Dendritic cell treated with granulocyte-macrophage colony-stimulating factor and Interleukin-4, amounts not matched to agents 40 ng/mL and 50 ng/mL, for 4 days (primary cell): ENCODE measurements at regions not wholly inside any gene's neighbourhood (a gene's known extent, or its start where the extent isn't known, plus 50 kb on each side); places are given as distances from the start of the nearest gene placed in this dataset.
"Not testable (repeated sequence)": the region's sequence is repeated elsewhere in the genome, so short reads cannot be mapped to it uniquely, and the experiment has no call there.

Source experiments
- H3K27ac Mint-ChIP-seq: one replicate; pipeline ENCODE4 v1.8.0; 2022; ENCODE audit warnings: mild to moderate bottlenecking, mixed read lengths
- H3K27me3 Mint-ChIP-seq: one replicate; pipeline ENCODE4 v1.8.0; 2022; ENCODE audit warnings: mild to moderate bottlenecking, mixed read lengths
- H3K36me3 Mint-ChIP-seq: one replicate; pipeline ENCODE4 v1.8.0; 2022; ENCODE audit warnings: low read depth, mixed read lengths
- H3K4me1 Mint-ChIP-seq: one replicate; pipeline ENCODE4 v1.8.0; 2022; ENCODE audit warnings: low read depth, mixed read lengths
- H3K4me3 Mint-ChIP-seq: one replicate; pipeline ENCODE4 v1.8.0; 2022; ENCODE audit warnings: mild to moderate bottlenecking, moderate library complexity, mixed read lengths
- H3K9me3 Mint-ChIP-seq: one replicate; pipeline ENCODE4 v1.8.0; 2022; ENCODE audit warnings: mixed read lengths
- intact Hi-C: fragments of 100-400 bp; cut with micrococcal nuclease; formaldehyde crosslinking; loops from one replicate; pipeline ENCODE4 v1.15.0; 2022

DNA sequence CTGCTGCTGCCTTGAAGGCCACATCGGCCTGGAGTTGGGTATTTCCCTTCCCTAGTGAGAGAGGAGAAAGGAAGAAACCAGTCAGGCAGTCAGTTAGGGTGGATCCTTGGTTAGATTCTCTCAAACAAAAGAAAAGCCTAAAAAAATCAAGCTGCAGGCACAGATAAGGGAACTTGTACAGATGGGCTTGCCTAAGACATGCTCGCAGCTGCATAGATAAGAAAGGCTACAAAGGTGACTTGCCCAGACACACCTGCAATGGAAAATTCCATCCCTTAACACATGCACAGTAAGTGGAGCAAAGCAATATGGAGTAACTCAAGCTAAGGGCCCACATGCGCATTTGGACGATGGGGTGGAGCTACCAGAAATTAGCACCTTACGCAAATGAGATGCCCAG lies 199.7 kb upstream of the ARPP21 start:
- Mint-ChIP-seq H3K9me3 (peaks cover 22% of the 10 kb centered on the region), H3K4me3 (no peak overlapping the region), H3K27me3 (no peaks in the 10 kb centered on the region), H3K27ac (no peak overlapping the region), H3K4me1 (no peaks in the 10 kb centered on the region), H3K36me3 (no peaks in the 10 kb centered on the region)
- intact Hi-C loops, result no loop called here

DNA sequence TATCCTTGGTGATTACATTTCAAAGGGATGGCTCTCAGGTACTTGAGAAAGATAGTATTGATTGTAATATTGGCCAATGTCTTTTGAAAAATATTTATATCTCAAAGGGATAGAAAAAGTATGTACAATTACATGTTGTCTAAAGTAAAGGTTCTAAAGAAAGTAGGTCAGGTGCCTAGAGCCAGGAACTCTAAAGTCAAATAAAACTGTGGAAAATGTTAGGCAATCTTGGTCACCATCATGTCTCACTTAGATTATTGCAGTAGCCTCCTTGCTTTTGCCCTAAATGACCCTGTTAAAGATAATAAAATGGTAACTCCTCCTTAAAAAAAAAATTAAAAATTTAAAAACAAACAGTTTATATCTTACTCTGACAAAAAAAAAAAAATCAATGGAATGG lies 198.5 kb upstream of the ARPP21 start:
- Mint-ChIP-seq H3K4me1 (no peaks in the 10 kb centered on the region), H3K4me3 (no peak overlapping the region), H3K27me3 (no peaks in the 10 kb centered on the region), H3K27ac (no peak overlapping the region), H3K9me3 (peaks cover 21% of the 10 kb centered on the region), H3K36me3 (no peaks in the 10 kb centered on the region)
- intact Hi-C loops, result no loop called here

DNA sequence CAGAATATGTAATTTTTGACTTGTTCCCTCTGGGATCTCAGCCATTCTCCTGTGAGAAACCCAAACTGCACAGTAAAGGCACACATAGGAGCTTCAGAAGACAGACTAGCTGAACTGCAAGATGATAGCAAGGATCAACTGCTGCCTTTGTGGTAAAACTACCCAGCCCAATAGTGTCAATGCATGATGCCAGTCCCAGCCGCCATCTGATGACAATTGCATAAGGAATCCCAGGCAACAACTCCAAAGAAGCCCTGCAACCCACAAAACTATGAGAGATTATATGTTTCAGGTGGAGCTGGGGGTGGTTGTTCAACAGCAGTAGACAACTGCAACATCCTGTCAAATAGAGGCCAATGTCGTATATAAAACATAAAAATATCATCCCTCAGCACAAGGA lies 192.4 kb upstream of the ARPP21 start:
- H3K4me3 Mint-ChIP-seq, result no peak overlapping the region
- H3K4me1 Mint-ChIP-seq, result no peaks in the 10 kb centered on the region
- intact Hi-C loops, result no loop called here
- peaks cover 1% of the 10 kb centered on the region for H3K9me3 Mint-ChIP-seq
- no peaks in the 10 kb centered on the region for H3K27me3 Mint-ChIP-seq
- no peak overlapping the region for H3K27ac Mint-ChIP-seq
- no peaks in the 10 kb centered on the region for H3K36me3 Mint-ChIP-seq

DNA sequence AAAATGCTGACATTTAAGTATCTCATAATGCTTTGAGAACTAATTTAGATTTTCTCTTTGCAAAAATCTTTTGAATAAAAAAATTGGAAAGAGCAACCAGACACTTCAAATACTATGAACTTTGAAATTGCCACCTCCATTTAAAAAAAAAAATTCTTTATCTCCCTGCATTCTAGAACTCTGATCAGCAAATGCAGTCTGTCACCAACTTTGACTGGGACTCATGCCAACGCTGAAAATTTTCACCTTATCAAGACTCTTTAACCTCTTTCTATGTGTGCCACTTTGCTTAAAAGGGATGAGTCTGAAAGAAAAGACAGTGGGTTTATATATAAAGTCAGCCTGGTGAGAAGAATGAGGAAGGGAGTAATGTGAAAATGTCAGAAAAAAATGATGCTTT lies 191.2 kb upstream of the ARPP21 start:
- Mint-ChIP-seq H3K4me1 (no peaks in the 10 kb centered on the region), H3K27me3 (no peaks in the 10 kb centered on the region), H3K4me3 (no peak overlapping the region), H3K9me3 (peaks cover 13% of the 10 kb centered on the region), H3K27ac (no peak overlapping the region), H3K36me3 (no peaks in the 10 kb centered on the region)
- intact Hi-C loops, result no loop called here

DNA sequence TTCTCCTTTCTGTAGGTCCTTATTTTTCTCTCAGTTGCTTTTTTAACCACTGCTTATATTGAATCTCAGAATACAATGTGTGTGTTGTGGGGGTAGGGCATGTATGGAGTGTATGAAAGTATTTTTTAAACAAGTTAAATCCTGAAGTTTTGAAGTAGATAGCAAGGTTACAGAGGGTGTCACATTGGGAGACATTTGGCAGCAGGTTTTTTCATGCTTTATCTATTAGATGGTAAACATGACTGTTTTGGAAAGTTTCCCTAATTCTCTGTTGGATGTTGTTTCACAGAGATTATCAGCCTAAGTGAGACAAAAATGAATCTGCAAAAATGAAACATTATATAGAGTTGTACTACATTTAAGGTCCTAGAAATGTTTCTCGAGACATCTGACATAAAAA lies 190.6 kb upstream of the ARPP21 start:
- Mint-ChIP-seq H3K4me3 (no peak overlapping the region), H3K9me3 (peaks cover 19% of the 10 kb centered on the region), H3K4me1 (no peaks in the 10 kb centered on the region), H3K27me3 (no peaks in the 10 kb centered on the region), H3K36me3 (no peaks in the 10 kb centered on the region), H3K27ac (no peak overlapping the region)
- intact Hi-C loops, result no loop called here

DNA sequence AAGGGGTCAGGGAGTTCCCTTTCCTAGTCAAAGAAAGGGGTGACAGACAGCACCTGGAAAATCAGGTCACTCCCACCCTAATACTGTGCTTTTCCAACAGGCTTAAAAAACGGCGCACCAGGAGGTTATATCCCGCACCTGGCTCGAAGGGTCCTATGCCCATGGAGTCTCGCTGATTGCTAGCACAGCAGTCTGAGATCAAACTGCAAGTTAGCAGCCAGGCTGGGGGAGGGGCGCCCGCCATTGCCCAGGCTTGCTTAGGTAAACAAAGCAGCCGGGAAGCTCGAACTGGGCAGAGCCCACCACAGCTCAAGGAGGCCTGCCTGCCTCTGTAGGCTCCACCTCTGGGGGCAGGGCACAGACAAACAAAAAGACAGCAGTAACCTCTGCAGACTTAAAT lies 184.5 kb upstream of the ARPP21 start:
- H3K4me3 Mint-ChIP-seq, intact Hi-C loops, H3K4me1 Mint-ChIP-seq, H3K27ac Mint-ChIP-seq, H3K27me3 Mint-ChIP-seq, H3K36me3 Mint-ChIP-seq: not testable (repeated sequence)
- peaks cover 56% of the 10 kb centered on the region for H3K9me3 Mint-ChIP-seq

DNA sequence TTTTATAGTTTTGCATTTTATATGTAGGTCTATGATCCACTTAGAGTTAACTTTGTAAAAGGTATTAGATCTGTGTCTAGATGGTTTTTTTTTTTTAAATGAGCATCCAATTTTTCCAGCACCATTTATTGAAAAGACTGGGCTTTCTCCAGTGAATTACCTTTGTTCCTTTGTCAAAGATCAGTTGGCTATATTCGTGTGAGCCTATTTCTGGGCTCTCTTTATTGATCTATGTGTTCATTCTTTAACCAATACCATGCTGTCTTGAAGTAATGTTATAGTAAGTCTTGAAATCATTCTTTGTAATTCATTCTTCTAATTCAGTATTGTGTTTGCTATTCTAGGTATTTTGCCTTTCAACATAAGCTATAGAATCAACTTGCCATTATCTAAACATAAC lies 165.4 kb upstream of the ARPP21 start:
- Mint-ChIP-seq H3K4me1 (no peaks in the 10 kb centered on the region), H3K9me3 (peaks cover 5% of the 10 kb centered on the region), H3K27ac (no peak overlapping the region), H3K4me3 (no peak overlapping the region), H3K36me3 (no peaks in the 10 kb centered on the region), H3K27me3 (no peaks in the 10 kb centered on the region)
- intact Hi-C loops, result no loop called here

DNA sequence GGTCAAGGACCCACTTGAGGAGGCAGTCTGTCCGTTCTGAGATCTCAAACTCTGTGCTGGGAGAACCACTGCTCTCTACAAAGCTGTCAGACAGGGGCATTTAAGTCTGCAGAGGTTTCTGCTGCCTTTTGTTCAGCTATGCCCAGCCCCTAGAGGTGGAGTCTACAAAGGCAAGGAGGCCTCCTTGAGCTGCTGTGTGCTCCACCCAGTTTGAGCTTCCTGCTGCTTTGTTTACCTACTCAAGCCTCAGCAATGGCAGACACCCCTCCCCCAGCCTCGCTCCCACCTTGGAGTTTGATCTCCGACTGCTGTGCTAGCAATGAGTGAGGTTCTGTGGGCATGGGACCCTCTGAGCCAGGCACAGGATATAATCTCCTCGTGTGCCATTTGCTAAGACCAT lies 156.8 kb upstream of the ARPP21 start:
- H3K9me3 Mint-ChIP-seq, result peaks cover 48% of the 10 kb centered on the region
- H3K36me3 Mint-ChIP-seq, H3K4me1 Mint-ChIP-seq, H3K27ac Mint-ChIP-seq, intact Hi-C loops, H3K27me3 Mint-ChIP-seq, H3K4me3 Mint-ChIP-seq: not testable (repeated sequence)

DNA sequence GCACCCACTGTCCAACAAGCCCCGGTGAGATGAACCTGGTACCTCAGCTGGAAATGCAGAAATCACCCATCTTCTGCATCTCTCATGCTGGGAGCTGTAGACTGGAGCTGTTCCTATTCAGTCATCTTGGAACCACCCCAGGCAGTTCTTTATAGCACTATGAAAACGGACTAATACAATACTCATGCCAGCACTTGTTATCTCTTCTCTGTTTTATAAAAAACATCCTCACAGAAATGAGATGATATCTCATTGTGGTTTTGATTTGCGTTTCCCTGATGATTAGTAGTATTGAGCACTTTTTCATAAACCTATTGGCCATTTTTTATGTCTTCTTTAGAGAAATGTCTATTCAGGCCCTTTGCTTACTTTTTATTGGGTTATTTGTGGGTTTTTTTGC lies 156.2 kb upstream of the ARPP21 start:
- no peak overlapping the region for H3K27ac Mint-ChIP-seq

DNA sequence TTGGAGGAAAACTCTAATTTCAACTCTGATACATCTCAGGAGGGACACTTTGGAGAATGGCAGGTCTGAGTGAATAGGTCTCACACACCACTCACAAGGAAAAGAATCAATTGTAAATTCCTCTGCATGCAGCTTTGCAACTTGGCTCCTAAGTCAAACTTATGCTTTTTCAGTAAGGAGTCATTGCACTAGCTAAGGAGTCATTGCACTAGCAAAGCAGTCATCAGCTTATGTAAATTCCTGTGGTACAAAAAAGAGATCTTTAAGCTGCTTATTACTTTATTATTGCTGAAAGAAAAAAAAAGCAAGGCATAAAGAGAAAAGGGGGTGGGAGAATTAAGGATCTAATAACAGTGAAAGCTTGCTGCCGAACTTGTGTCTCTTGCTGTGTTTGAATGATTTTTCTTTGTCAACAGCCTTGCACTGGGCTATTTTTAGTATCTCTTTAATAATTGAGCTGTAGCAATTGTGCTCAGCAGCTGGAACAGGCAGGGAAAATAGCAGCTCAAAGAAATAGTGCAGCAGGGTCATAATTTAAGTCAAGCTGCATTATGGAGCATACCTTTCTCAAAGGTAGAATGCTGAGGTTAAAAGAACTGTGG lies 154.3 kb upstream of the ARPP21 start:
- no peak overlapping the region for H3K27ac Mint-ChIP-seq
- intact Hi-C loops, result no loop called here
- no peak overlapping the region for H3K4me3 Mint-ChIP-seq
- no peaks in the 10 kb centered on the region for H3K36me3 Mint-ChIP-seq
- no peaks in the 10 kb centered on the region for H3K27me3 Mint-ChIP-seq
- H3K9me3 Mint-ChIP-seq, result peaks cover 32% of the 10 kb centered on the region
- H3K4me1 Mint-ChIP-seq, result no peaks in the 10 kb centered on the region

More for the DNA sequence above, 156.2 kb upstream of the ARPP21 start:
- Mint-ChIP-seq H3K27me3 (no peaks in the 10 kb centered on the region), H3K9me3 (peaks cover 48% of the 10 kb centered on the region), H3K4me3 (no peak overlapping the region), H3K4me1 (no peaks in the 10 kb centered on the region), H3K36me3 (no peaks in the 10 kb centered on the region)
- intact Hi-C loops, result no loop called here

DNA sequence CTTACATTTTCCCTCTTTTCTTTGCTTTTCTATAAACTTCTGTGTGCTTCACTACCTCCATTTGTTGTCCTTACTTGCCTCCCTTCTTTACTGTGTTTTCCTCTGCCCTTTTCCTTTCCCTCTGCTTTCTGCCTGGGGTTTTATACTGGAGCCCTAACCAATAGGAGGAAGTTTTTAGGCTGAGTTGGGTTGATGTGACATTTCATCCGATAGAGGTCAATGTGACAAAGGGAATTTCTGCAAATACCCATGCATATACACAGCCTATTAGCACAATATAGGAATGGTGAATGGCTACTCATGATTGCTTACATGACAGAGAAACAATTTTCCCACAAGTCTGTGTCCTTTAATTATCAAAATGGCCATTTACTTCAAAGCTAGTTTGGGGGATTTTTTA lies 153.0 kb upstream of the ARPP21 start:
- Mint-ChIP-seq H3K27ac (no peak overlapping the region), H3K27me3 (no peaks in the 10 kb centered on the region), H3K9me3 (peaks cover 25% of the 10 kb centered on the region), H3K4me3 (no peak overlapping the region), H3K36me3 (no peaks in the 10 kb centered on the region), H3K4me1 (no peaks in the 10 kb centered on the region)
- intact Hi-C loops, result no loop called here

DNA sequence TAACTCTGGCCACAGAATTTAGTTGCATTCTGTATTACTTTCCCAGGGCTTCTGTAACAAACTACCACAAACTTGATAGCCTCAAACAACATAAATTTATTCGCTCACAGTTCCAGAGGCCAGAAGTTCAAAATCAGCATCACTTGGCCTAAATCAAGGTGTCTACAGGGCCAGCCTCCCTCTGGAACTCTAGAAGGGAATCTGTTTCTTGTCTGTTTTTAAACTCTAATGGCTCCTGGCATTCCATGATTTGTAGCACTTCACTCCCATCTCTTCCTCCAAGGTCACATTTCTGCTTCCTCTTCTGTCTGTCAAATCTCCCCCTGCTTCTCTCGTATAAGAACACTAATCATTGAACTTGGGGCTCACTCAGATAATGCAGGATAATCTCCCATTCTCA lies 151.9 kb upstream of the ARPP21 start:
- Mint-ChIP-seq H3K4me1 (no peaks in the 10 kb centered on the region), H3K9me3 (peaks cover 17% of the 10 kb centered on the region), H3K4me3 (no peak overlapping the region), H3K27ac (no peak overlapping the region), H3K36me3 (no peaks in the 10 kb centered on the region), H3K27me3 (no peaks in the 10 kb centered on the region)
- intact Hi-C loops, result no loop called here

DNA sequence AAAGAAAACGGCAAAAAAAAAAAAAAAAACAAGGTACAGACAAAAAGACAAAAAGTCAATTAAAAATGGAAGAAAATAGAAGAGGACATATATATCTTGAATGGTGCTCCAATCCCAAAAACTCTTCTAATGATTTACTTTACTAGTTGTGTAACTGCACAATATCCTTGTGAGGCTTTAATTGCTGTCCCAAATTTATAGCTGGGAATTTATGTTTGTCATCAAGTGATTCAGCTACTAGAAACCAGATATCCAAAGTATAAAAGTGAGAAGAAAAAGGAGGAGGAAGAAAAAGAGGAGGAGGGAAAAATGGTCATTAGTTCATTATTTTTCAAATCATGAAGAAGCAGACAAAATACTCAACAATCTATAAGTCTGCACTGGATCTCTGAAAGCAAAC lies 150.8 kb upstream of the ARPP21 start:
- Mint-ChIP-seq H3K27me3 (no peaks in the 10 kb centered on the region), H3K27ac (no peak overlapping the region), H3K9me3 (peaks cover 8% of the 10 kb centered on the region), H3K4me3 (no peak overlapping the region), H3K36me3 (no peaks in the 10 kb centered on the region), H3K4me1 (no peaks in the 10 kb centered on the region)
- intact Hi-C loops, result no loop called here

DNA sequence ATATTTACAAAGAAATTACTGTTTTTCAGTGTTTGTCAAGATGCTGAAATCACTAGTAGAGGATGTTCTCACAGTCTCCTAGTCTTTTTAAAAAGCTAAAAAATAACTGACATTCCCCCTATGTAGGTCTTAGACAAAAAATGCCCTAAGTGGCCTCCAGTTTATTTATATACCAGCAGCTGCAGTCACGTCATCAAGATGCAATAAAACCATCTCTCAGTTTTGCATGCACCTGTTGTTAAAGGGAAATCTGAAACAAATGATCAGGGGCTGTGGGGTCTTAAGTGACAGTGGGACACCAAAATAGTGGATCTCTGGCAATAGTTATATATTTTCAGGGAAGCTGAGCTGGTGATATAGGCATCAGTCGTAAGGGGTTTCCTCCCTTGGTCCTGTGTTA lies 146.5 kb upstream of the ARPP21 start:
- Mint-ChIP-seq H3K27me3 (no peaks in the 10 kb centered on the region), H3K36me3 (no peaks in the 10 kb centered on the region), H3K27ac (no peak overlapping the region), H3K9me3 (peaks cover 4% of the 10 kb centered on the region), H3K4me3 (no peak overlapping the region), H3K4me1 (no peaks in the 10 kb centered on the region)
- intact Hi-C loops, result no loop called here

DNA sequence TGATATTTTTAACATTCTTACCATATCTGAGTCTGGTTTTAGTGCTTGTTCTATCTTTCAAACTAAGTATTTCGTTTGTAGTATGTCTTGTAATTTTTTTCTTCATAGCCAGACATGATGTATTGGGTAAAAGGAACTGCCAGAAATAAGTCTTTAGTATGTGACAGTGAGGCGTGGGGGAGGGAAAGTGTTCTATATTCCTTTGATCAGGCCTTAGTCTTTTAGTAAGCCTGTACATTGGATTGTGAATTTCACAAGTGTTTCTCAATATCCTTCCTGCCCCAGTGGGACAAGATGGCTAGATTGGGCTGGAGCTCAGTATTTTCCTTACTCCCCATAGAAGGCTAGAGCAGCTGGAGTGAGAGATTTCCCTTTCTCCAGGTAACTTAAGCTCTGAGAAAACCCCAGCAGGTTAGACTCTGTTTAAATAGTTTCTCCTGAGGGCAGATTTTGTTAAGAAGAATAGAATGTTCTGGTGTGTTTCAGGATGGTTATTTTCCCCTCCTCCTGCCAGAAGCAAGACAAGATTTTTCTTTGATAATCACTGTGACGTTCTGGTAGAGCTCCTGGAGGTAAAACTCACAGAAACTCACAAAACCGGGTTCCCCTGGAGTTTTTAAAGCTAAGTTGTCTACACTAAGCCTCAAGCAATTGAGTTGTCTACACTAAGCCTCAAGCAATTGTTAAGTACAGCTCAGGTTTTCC lies 140.7 kb upstream of the ARPP21 start:
- Mint-ChIP-seq H3K4me1 (no peaks in the 10 kb centered on the region), H3K36me3 (no peaks in the 10 kb centered on the region), H3K9me3 (peaks cover 12% of the 10 kb centered on the region), H3K27me3 (no peaks in the 10 kb centered on the region), H3K27ac (no peak overlapping the region), H3K4me3 (no peak overlapping the region)
- intact Hi-C loops, result no loop called here
